SK-N-SH treated with all-trans-retinoic acid at 6 μM for 48 hours (cell line): ENCODE measurements at regions not wholly inside any gene's neighbourhood (a gene's known extent, or its start where the extent isn't known, plus 50 kb on each side); places are given as distances from the start of the nearest gene placed in this dataset.

Source experiments
- ATAC-seq: fragments of 200-7000 bp; cut with Tn5 transposase; 3 replicates; pipeline ENCODE4 v1.9.1; 2020; ENCODE audit warnings: mild to moderate bottlenecking, moderate library complexity
- ARNTL ChIP-seq: fragments of 450-650 bp; formaldehyde crosslinking; IDR thresholded peaks from 2 replicates; pipeline ENCODE4 v1.5.0; 2020; ENCODE audit warnings: low read depth, mild to moderate bottlenecking, moderate library complexity, borderline replicate concordance
- BACH2 ChIP-seq: fragments of 250-450 bp; sonication (Bioruptor Pico); IDR thresholded peaks from 2 replicates; pipeline ENCODE4 v1.9.0; 2021; ENCODE audit warnings: mild to moderate bottlenecking, borderline replicate concordance
- CSDC2 ChIP-seq: fragments of 250-450 bp; sonication (Bioruptor Pico); IDR thresholded peaks from 2 replicates; pipeline ENCODE4 v1.5.0; 2020; ENCODE audit warnings: mild to moderate bottlenecking, moderate library complexity
- ESRRG ChIP-seq: fragments of 250-450 bp; sonication (Bioruptor Pico); IDR thresholded peaks from 2 replicates; pipeline ENCODE4 v1.6.1; 2021; ENCODE audit warnings: mild to moderate bottlenecking
- GLIS3 ChIP-seq: fragments of 250-450 bp; sonication (Bioruptor Pico); IDR thresholded peaks from 2 replicates; pipeline ENCODE4 v1.5.0; 2020; ENCODE audit warnings: mild to moderate bottlenecking, moderate library complexity
- ISL1 ChIP-seq: fragments of 250-450 bp; sonication (Bioruptor Pico); IDR thresholded peaks from 2 replicates; pipeline ENCODE4 v2.1.2; 2022; ENCODE audit warnings: mild to moderate bottlenecking, moderate library complexity
- OSR1 ChIP-seq: fragments of 250-450 bp; sonication (Bioruptor Pico); IDR thresholded peaks from 2 replicates; pipeline ENCODE4 v1.8.0; 2022; ENCODE audit warnings: moderate library complexity, mild to moderate bottlenecking, inconsistent platforms
- RARB ChIP-seq: fragments of 250-450 bp; sonication (Bioruptor Pico); IDR thresholded peaks from 2 replicates; pipeline ENCODE4 v1.8.0; 2021; ENCODE audit warnings: mild to moderate bottlenecking, moderate library complexity
- SNAI2 ChIP-seq: fragments of 250-450 bp; sonication (Bioruptor Pico); IDR thresholded peaks from 2 replicates; pipeline ENCODE4 v1.5.0; 2020; ENCODE audit warnings: mild to moderate bottlenecking, moderate library complexity
- TCF4 ChIP-seq: fragments of 250-450 bp; sonication (Bioruptor Pico); IDR thresholded peaks from 2 replicates; pipeline ENCODE4 v1.8.0; 2021; ENCODE audit warnings: mild to moderate bottlenecking, moderate library complexity, borderline replicate concordance
- TOX ChIP-seq: fragments of 250-450 bp; sonication (Bioruptor Pico); IDR thresholded peaks from 2 replicates; pipeline ENCODE4 v1.8.0; 2021; ENCODE audit warnings: mild to moderate bottlenecking, moderate library complexity, borderline replicate concordance
- ZFP3 ChIP-seq: fragments of 250-450 bp; sonication (Bioruptor Pico); IDR thresholded peaks from 2 replicates; pipeline ENCODE4 v1.5.0; 2020; ENCODE audit warnings: mild to moderate bottlenecking, moderate library complexity
- ZFP30 ChIP-seq: fragments of 450-650 bp; formaldehyde crosslinking; IDR thresholded peaks from 2 replicates; pipeline ENCODE4 v1.5.0; 2022; ENCODE audit warnings: mild to moderate bottlenecking, moderate library complexity
- ZNF70 ChIP-seq: fragments of 450-650 bp; formaldehyde crosslinking; IDR thresholded peaks from 2 replicates; pipeline ENCODE4 v1.5.0; 2020; ENCODE audit warnings: mild to moderate bottlenecking, moderate library complexity
- ZNF8 ChIP-seq: fragments of 450-650 bp; formaldehyde crosslinking; IDR thresholded peaks from 2 replicates; pipeline ENCODE4 v1.5.0; 2020; ENCODE audit warnings: mild to moderate bottlenecking, moderate library complexity
- TF ChIP-seq, protein P1 (sequence below): fragments of 250-450 bp; sonication (Bioruptor Pico); IDR thresholded peaks from 2 replicates; pipeline ENCODE4 v1.8.0; 2021; ENCODE audit warnings: low read depth, mild to moderate bottlenecking, moderate library complexity, borderline replicate concordance
- TF ChIP-seq, protein P2 (sequence below): fragments of 250-450 bp; sonication (Bioruptor Pico); IDR thresholded peaks from 2 replicates; pipeline ENCODE4 v1.5.1; 2021; ENCODE audit warnings: mild to moderate bottlenecking, moderate library complexity
- TF ChIP-seq, protein P3 (sequence below): fragments of 250-450 bp; sonication (Bioruptor Pico); IDR thresholded peaks from 2 replicates; pipeline ENCODE4 v1.8.0; 2020; ENCODE audit warnings: mild to moderate bottlenecking, moderate library complexity, borderline replicate concordance
- TF ChIP-seq, protein P4 (sequence below): fragments of 250-450 bp; sonication (Bioruptor Pico); IDR thresholded peaks from 2 replicates; pipeline ENCODE4 v1.5.1; 2020; ENCODE audit warnings: low read depth, mild to moderate bottlenecking, moderate library complexity
- TF ChIP-seq, protein P5 (sequence below): fragments of 250-450 bp; sonication (Bioruptor Pico); IDR thresholded peaks from 2 replicates; pipeline ENCODE4 v1.5.0; 2020; ENCODE audit warnings: mild to moderate bottlenecking, moderate library complexity

DNA sequence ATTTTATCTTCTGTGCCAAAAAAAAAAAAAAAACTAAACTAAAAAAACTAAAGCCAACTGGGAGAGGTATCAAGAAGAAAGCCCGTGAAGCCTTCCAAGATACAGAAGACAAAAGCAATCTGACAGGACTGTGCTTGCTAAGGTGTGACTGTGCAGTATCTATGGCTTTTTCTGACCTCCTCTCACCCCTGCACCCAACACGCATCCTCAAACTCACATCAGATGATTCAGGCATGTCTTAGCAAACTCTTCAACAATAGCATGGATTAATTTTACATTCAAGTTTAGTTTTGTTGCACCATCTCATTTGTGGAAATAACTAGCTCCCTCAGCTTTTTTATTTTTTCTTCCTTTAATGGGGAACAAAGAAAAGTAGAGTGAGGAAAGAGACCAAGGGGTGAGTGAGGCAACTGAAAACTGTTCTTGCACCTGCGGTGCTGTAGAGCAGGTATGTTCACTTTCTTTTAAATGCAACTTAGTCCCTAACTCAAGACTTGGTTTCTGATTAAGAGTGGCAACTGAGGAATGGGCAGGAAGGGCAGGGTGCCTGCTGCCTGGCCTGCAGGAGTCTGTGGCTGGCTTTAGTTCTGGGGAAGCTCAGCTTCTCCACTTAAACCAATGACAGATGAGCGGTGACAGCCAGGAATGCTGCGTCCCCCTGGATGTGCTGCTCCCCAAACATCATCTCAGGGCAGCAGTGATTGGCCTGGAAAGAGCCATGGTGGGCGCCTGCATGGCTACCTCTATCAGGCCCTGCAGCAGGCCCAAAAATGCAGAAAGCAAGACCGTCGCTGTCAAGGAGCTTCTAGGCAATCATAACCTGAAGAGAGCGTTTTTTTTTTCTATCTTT, 71.3 kb upstream of the LRRC8B start (continued):
- TF ChIP-seq, protein P1, sequence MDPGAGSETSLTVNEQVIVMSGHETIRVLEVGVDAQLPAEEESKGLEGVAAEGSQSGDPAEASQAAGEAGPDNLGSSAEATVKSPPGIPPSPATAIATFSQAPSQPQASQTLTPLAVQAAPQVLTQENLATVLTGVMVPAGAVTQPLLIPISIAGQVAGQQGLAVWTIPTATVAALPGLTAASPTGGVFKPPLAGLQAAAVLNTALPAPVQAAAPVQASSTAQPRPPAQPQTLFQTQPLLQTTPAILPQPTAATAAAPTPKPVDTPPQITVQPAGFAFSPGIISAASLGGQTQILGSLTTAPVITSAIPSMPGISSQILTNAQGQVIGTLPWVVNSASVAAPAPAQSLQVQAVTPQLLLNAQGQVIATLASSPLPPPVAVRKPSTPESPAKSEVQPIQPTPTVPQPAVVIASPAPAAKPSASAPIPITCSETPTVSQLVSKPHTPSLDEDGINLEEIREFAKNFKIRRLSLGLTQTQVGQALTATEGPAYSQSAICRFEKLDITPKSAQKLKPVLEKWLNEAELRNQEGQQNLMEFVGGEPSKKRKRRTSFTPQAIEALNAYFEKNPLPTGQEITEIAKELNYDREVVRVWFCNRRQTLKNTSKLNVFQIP, result no peak
- no peak for TF ChIP-seq ZFP3 (CRISPR knock-in tag)
- no peak for TF ChIP-seq SNAI2 (CRISPR knock-in tag)
- TF ChIP-seq, all 23 proteins: peak for 0

DNA sequence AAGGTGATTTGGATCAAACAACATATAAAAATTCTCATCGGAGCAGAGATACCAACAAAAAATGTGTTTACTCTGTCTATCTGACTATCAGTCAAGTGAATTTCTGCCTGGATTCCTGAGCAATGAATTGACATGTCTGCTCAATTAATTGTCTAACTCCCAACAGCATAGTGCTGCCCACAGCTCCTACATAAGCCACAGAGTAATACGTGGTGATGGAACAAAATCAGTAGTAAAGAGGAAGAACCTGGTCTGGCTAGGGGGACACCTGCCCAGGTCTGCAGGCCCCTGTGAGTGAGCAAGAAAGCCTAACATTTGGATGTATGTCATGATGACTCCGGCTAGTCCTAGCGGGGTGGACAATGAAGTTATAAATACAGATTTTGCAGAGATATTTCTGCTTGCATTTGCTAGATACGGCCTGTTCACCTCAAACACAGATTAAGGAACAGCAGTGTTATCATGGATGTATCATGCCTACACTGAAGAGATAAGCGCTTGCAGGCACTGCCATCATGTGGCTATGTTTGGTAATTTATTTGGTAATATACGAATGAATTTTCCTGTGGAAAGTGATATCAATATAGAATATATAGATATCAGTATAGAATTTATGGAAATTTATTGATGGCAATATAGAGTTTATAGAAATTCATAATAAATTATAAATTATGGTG, 69.6 kb upstream of the LRRC8B start:
- ATAC-seq, result peak; percentile 92

DNA sequence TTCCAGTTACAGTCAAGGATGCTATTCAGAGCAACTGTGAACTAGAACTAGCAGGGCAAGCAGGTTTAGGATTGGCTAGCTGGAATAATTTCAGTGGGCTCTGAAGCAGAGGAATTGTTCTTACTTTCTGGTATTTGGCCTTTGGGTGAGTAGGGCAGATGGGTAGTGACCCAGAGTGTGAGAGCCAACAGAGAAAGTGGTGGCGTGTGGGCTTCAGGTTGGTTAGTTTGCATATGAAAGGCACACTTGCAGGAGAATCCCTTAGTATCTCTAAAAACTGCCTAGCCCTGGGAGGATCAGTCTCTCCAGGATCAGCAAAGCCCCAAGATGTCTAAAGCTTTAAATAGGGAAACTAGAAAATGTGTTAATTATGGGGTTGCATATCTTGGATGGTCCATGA, 67.6 kb upstream of the LRRC8B start:
- TF ChIP-seq, protein P2, sequence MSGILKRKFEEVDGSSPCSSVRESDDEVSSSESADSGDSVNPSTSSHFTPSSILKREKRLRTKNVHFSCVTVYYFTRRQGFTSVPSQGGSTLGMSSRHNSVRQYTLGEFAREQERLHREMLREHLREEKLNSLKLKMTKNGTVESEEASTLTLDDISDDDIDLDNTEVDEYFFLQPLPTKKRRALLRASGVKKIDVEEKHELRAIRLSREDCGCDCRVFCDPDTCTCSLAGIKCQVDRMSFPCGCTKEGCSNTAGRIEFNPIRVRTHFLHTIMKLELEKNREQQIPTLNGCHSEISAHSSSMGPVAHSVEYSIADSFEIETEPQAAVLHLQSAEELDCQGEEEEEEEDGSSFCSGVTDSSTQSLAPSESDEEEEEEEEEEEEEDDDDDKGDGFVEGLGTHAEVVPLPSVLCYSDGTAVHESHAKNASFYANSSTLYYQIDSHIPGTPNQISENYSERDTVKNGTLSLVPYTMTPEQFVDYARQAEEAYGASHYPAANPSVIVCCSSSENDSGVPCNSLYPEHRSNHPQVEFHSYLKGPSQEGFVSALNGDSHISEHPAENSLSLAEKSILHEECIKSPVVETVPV (CRISPR knock-in tag), result no peak
- TF ChIP-seq, all 23 proteins: peak for 0
- no peak for ATAC-seq

More for the DNA sequence above, 69.6 kb upstream of the LRRC8B start:
- no peak for TF ChIP-seq BACH2
- no peak for TF ChIP-seq ZFP3 (CRISPR knock-in tag)
- no peak for TF ChIP-seq TOX (CRISPR knock-in tag)
- TF ChIP-seq ZFP30 (CRISPR knock-in tag), result no peak
- TF ChIP-seq ZNF70 (CRISPR knock-in tag), result no peak
- no peak for TF ChIP-seq RARB (CRISPR knock-in tag)
- TF ChIP-seq, protein P2 (CRISPR knock-in tag), result no peak
- no peak for TF ChIP-seq ISL1
- TF ChIP-seq, protein P3, sequence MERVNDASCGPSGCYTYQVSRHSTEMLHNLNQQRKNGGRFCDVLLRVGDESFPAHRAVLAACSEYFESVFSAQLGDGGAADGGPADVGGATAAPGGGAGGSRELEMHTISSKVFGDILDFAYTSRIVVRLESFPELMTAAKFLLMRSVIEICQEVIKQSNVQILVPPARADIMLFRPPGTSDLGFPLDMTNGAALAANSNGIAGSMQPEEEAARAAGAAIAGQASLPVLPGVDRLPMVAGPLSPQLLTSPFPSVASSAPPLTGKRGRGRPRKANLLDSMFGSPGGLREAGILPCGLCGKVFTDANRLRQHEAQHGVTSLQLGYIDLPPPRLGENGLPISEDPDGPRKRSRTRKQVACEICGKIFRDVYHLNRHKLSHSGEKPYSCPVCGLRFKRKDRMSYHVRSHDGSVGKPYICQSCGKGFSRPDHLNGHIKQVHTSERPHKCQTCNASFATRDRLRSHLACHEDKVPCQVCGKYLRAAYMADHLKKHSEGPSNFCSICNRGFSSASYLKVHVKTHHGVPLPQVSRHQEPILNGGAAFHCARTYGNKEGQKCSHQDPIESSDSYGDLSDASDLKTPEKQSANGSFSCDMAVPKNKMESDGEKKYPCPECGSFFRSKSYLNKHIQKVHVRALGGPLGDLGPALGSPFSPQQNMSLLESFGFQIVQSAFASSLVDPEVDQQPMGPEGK (CRISPR knock-in tag), result no peak
- no peak for TF ChIP-seq TCF4 (CRISPR knock-in tag)
- TF ChIP-seq, protein P4, sequence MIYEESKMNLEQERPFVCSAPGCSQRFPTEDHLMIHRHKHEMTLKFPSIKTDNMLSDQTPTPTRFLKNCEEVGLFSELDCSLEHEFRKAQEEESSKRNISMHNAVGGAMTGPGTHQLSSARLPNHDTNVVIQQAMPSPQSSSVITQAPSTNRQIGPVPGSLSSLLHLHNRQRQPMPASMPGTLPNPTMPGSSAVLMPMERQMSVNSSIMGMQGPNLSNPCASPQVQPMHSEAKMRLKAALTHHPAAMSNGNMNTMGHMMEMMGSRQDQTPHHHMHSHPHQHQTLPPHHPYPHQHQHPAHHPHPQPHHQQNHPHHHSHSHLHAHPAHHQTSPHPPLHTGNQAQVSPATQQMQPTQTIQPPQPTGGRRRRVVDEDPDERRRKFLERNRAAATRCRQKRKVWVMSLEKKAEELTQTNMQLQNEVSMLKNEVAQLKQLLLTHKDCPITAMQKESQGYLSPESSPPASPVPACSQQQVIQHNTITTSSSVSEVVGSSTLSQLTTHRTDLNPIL (CRISPR knock-in tag), result no peak
- no peak for TF ChIP-seq SNAI2 (CRISPR knock-in tag)
- no peak for TF ChIP-seq GLIS3 (CRISPR knock-in tag)

DNA sequence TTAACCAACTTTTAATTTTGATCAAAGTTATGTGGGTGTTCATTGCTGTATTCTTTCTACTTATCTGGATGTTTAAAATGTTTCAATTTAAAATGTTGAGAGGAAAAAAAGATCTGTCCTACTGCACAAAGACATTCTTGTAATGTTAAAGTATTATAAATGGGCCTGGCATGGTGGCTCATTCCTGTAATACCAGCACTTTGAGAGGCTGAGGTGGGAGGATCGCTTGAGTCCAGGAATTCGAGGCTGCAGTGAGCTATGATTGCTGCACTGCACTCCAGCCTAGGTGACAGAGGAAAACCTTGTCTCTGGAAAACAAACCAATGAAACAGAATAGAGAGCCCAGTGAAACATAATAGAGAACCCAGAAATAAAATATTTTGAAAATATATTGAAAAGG, 65.5 kb upstream of the LRRC8B start:
- ATAC-seq, result no peak
- TF ChIP-seq ESRRG, result no peak

DNA sequence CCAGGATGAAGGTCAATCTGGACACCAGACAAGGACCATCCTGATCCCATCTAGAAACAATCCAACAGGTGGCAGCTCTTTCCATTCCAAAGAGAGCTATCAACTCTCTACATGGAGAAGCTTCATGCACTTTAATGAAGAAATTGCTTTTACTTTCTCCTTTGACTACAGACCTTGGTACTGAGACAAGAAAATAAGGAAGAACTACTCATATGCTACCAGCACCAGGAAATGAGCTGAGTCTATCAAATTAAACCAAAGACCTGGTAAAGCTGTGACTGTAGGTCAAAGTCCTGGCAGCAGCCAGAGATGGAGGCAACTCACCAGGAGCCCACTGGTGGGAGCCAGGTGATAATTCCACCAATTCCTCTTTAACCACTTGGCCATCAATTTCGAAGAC, 64.3 kb upstream of the LRRC8B start:
- no peak for ATAC-seq
- TF ChIP-seq ARNTL (CRISPR knock-in tag), result no peak
- TF ChIP-seq, protein P4 (CRISPR knock-in tag), result no peak
- no peak for TF ChIP-seq ZNF8 (CRISPR knock-in tag)
- TF ChIP-seq ESRRG, result no peak
- TF ChIP-seq OSR1, result no peak
- TF ChIP-seq, protein P5, sequence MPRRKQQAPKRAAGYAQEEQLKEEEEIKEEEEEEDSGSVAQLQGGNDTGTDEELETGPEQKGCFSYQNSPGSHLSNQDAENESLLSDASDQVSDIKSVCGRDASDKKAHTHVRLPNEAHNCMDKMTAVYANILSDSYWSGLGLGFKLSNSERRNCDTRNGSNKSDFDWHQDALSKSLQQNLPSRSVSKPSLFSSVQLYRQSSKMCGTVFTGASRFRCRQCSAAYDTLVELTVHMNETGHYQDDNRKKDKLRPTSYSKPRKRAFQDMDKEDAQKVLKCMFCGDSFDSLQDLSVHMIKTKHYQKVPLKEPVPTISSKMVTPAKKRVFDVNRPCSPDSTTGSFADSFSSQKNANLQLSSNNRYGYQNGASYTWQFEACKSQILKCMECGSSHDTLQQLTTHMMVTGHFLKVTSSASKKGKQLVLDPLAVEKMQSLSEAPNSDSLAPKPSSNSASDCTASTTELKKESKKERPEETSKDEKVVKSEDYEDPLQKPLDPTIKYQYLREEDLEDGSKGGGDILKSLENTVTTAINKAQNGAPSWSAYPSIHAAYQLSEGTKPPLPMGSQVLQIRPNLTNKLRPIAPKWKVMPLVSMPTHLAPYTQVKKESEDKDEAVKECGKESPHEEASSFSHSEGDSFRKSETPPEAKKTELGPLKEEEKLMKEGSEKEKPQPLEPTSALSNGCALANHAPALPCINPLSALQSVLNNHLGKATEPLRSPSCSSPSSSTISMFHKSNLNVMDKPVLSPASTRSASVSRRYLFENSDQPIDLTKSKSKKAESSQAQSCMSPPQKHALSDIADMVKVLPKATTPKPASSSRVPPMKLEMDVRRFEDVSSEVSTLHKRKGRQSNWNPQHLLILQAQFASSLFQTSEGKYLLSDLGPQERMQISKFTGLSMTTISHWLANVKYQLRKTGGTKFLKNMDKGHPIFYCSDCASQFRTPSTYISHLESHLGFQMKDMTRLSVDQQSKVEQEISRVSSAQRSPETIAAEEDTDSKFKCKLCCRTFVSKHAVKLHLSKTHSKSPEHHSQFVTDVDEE (CRISPR knock-in tag), result no peak
- no peak for TF ChIP-seq TOX (CRISPR knock-in tag)
- no peak for TF ChIP-seq GLIS3 (CRISPR knock-in tag)
- TF ChIP-seq CSDC2 (CRISPR knock-in tag), result no peak
- TF ChIP-seq ISL1, result no peak
- TF ChIP-seq SNAI2 (CRISPR knock-in tag), result no peak
- TF ChIP-seq RARB (CRISPR knock-in tag), result no peak
